Activated naive CD4-positive, alpha-beta T cell treated with anti-CD3 and anti-CD28 coated beads, Interleukin-2, amount 50 U/mL, for 16 hours (primary cell): ENCODE measurements at regions not wholly inside any gene's neighbourhood (a gene's known extent, or its start where the extent isn't known, plus 50 kb on each side); places are given as distances from the start of the nearest gene placed in this dataset.
"Not testable (repeated sequence)": the region's sequence is repeated elsewhere in the genome, so short reads cannot be mapped to it uniquely, and the experiment has no call there.

Source experiments
- DNase-seq: peaks from one replicate; pipeline ENCODE4 v3.0.0-alpha.2; 2020

DNA sequence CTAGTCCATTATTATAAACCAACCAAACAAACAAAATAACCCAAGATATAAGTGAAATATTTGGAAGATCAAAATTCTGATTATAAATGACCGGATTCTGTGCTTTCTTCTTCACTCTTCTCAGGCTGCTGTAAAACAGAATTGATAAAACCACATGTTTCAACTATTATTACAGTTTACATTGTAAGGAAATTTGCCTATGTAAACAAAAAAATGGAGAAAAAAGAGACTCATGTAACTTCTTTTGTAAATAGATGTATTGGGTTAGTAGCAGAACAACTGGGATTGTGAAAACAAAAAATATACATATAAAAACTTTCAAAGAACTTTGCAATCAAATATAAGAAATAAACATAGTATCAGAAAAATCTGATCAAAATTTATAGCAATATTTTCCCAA is 295.2 kb upstream of the CCDC179 start:
- DNase-seq = no peak

DNA sequence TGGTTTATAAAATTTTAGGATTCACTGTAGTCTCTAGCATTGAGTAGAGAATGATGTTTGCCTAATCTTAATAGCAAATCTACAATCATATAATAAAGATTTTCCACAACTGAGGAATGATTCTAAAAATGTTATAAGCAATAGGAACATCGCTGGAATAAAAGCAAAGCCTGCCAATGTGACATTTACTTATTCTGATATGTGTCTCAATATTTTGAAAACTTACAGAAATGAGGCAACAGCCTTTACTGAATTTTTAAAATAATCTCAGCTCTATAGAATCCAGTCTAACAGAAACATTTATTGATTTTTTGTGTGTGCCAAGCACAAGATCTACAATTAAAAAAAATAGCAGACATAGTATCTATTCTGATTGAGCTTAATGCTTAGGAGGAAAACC is 303.7 kb upstream of the CCDC179 start:
- DNase-seq = no peak

DNA sequence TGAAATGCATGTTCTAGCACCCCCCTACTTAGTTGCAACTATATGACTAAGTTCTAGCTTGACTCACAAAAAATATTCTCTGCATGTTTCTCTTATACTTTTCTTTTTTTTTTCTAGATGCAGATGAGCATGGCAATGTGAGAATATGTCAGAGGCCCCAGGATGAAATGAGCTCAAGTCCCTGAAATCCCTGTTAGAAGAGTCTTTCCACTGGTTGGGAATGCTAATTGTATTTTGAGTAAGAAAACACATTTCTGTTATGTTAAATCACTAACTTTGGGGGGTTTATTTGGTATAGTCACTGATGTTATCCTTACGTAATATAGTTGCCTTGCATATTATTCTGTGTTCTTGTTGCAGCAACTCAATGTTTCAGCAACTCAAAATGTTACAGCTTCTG is 306.1 kb upstream of the CCDC179 start:
- no peak for DNase-seq

DNA sequence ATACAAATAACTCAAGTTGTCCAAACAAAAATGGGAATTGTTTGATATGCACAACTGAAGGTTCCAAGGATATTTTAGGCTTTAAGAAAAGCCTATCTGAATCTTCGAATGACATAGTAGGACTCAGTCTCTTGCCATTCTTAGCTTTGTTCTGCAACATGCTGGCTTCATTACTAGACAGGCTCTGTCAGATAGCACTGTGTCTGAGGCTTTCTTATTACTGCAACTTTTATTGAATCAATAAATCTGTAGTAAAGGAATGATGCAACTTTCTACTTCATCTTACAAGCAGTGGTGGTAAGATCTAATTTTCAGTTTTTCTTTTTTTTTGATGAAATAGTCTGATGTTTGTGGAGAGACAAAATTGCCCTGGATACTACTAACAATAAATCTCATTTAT is 319.3 kb upstream of the CCDC179 start:
- no peak for DNase-seq

DNA sequence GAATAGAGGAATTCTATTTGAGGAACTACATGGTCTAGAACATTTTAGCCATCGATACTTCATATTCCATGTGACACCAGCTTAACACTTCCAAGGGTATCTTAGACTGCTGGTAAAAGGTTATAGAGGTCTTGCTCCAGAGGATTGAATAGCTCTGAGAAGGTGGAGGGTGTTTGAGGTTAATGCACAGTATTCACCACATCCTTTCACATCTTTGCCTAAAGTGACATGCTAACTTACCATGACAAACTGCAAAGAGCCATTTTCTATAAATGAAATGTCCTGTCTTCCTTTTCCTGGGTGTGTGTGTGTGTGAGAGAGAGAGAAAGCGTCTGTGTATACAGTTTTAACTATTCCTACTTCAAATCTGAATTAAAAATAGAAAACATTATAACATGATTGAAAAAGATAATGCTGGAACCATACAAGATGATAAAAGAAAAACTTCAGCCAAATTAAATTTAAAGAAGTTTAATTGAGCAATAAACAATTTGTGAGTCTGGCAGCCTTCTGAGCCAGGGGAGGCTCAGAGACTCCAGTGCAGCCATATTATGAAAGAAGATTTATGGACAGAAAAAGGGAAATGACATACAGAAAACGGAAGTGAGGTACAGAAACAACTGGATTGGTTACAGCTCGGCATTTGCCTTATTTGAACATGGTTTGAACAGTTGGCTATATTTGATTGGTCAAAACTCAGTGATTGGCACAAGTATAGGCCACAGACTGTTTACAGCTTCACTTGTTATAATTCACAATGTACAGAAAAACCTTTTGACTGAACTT is 320.9 kb upstream of the CCDC179 start:
- DNase-seq = no peak

DNA sequence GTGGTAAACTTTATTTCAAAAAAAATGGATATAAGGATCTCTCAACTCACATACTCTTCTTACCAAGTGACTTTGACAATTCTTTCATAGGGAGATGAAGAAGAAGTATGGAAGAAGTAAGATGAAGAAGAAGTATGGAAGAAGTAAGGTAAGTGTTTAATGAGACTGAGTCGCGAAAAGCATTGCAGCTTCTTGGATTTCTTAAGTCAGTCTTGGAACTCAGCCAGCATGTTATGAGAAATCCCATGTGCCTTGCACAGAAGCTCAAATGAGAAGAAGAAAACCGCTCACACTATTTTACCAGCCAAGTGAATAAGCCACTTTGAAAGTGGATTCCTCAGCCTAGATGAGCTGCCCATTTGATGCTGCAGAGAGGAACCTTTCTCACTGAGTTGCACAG is 332.0 kb upstream of the CCDC179 start:
- DNase-seq = no peak

DNA sequence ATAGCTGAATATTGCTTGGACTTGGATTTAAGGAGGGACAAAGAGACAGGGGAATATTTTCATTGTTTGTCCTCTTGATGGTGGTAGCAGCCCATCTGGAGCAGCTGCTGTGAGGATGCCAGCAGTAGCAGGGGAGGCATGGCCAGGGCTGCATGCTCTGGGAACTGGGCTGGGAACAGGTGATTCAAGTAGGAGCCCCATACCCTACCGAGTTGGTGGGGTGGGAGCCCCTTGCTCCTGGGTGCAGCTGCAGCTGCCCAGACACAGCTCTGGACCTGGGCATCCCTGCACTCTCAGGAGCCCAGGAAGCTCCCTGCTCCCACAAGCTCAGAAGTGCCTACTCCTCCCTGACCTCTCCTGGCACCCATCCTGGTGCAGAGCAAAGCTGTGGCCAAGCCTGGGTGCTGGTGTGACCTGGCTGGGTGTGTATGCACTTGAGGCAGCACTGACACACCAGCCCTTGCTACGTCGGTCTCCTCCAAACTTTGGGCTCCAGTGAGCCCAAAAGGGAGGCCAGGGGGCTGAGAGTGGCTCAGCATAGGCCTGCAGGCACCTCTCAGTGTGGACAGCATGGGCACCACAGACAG is 341.8 kb upstream of the CCDC179 start:
- DNase-seq = no peak

DNA sequence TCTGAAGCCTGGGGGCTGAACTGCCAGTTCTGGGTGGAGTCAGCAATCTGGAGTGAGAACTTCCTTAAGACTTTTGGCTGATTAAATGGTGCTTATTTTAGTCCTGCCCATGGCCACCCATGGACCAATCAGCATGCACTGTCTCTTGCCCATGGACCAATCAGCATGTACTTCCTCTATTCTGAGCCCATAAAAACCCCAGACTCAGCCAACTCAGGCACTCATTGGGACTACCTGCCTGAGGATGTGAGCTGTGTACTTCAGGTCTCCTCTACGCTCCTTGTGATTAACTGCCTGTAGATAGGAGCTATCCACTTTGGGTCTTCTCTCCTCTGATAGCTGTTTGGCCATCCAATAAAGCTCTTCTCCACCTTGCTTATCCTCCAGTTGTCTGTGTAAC is 342.3 kb upstream of the CCDC179 start:
- DNase-seq = no peak

DNA sequence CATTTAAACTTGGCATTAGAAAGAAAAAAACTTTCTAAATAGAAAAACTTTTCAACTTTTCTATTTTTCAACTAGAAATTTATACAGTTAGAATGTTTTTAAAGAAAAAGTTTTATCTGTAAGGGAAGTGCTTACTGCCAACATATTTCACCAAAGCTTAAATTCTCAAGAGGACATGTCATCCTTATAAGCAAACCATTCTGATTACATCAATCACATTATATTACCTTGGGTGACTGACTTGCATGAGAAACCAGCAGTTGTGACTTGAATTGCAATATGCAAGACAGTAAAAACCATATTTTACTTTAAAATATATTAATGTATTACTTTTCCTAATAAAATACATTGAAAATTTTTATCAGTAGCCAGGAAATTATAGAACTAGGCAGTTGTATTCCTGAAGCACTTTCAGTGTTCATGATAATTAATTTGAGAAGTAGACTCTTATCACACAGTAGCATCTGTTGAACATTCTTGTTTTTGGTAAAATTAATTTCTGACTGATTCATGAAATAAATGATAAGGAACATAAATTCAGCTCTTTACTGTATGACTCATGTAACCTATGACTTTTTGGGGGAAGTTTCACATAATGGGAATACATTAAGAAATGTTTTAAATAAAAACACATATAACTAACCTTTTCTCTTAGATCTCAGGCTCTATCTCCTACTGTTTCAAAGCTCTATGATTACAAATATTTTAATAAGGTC is 345.0 kb upstream of the CCDC179 start:
- no peak for DNase-seq

DNA sequence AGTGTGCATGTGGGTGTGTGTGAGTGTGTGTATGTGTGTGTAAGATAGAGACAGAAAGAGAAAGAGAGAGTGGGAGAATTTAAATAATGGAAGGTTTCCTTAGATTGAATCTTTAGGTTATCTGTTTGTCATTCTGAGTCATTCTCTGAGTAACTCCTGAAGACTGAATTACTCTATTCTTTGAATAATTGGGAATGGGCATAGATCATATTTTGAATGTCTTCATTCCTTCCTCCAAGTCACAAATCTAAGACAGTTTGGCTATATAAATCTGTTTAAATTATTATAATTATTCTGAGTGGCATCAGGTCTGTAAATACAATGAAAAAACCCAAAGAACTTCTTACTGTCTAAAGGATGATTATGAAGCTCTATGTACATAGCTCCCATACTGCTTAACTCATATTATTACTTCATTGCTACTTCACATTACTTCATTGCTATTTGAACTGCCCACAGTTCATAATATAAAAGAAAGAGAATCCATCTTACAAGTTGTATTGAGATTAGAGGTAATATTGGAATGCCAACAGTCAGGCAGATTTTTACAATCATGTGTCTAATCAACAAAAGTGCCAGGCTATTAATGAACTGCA is 346.6 kb upstream of the CCDC179 start:
- DNase-seq = no peak

DNA sequence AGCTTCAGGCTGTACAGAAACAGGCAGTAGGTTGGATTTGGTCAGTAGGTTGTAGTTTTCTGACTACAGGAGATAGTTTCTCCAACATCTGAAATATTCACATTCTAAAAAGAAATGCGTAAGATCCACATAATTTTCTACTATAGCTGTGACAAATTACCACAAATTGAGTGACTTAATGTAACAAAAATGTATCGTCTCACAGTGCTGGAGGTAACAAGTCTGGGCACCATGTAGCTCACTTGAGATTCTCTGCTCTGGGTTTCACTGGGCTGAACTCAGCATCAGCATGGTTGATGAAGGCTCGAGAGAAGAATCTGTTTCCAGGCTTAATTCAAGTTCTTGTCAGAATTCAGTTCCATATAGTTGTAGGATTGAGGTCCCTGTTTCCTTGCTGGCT is 350.9 kb upstream of the CCDC179 start:
- DNase-seq = no peak

DNA sequence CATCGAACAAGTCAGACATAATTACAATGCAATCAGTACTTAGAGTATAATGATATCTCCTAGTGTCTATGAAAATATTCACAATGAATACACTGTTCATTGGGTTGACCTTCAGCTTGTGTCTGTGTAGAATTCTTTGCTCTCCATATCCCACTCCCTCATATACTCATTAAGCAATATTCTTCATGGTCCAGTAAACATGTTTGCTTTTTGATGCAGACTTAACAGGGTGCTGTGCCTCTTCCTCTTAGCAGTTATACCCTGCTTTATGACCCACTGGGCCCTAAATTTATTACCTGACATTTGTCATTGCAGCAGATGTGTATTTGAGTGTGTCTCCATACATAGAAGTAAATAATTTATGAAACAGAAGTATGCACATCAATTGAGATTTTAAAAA is 352.5 kb upstream of the CCDC179 start:
- DNase-seq = no peak

DNA sequence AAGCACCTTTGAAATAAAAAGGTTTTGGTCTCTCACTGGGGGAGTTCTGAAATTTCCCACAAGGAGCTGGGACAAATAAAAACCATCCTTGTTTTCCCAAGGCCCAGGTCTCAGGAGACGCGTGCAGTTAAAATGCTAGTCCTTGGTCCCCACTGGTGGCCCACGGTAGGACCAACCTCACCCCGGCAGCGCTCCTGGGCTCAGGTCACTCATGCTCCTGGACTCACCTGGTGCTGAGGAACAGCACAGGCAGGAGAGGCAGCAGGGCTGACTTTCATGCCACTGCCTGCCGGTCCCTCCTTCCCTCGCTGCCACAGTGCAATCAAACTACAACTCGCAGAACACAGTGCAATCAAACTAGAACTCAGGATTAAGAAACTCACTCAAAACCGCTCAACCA is 356.8 kb upstream of the CCDC179 start:
- DNase-seq = no peak

DNA sequence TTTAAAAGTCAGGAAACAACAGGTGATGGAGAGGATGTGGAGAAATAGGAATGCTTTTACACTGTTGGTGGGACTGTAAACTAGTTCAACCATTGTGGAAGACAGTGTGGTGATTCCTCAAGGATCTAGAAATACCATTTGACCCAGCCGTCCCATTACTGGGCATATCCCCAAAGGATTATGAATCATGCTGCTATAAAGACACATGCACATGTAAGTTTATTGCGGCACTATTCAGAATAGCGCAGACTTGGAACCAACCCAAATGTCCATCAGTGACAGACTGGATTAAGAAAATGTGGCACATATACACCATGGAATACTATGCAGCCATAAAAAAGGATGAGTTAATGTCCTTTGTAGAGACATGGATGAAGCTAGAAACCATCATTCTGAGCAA is 359.8 kb upstream of the CCDC179 start:
- not testable (repeated sequence) for DNase-seq

DNA sequence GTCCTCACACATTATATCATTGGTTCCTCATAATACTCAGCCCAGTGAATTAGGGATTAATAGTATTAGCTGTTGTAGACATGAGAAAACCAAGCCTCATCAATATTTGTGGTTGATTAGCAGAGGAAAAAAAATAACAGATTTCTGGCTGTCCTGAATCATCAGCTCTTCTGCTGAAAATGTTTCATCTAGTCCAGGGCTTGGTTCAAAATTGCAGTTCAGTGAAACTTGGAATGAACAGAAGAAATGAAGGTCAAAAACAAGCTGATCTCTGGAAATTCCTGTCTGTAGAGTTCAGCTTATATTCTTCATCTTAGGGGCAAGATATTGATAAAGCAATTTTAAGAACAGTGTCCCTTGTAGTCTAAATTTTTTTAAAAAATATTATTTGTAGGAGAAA is 361.1 kb upstream of the CCDC179 start:
- no peak for DNase-seq

DNA sequence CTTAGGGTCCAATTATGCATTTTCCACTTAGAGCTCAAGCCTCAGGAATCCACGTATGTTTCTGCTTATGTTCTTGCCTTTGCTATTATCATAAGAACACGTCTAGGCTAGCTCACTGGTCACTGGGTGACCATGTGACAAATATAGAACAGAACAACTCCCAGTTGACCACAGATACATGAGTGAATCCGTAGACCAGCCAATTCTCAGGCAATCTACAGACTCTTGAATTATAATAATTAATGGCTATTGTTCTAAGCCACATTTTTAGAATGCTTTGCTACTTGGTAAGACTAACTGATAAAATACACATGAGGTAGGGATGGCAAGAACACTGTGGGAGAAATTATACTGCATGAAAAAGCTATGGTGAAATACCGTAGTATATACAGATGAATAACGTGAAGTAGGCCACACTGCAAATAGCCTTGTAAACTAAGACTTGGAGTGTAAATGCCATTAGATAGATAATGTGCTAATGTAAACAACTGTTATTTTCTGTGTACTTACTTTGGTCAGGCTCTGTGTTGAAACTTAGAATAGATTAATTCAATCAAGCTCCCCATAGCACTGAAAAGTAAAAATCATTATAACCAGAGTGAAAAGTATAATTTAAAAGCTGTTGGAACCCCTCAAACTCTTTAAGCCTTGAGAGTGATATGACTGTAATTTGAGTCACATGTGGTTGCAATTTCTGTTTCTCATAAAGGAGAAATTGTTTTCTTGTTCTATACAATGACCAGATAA is 366.2 kb upstream of the CCDC179 start:
- no peak for DNase-seq

DNA sequence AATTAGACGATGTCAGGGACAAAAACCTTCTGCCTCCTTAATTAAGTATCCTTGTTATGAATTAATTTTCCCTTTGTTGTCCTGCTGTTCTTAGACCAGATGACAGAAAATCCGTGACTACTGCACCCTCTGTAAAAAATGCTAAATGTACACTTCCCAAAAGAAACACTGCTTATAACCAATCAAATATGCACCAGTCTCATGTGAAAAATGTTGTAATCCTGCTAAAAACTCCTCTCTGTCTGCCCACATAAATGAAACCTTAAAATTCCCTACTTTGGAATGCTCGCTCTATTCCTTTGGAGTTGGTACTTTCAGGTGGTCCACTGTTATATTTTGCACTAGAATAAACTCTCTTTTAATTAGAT is 366.8 kb upstream of the CCDC179 start:
- DNase-seq = no peak

DNA sequence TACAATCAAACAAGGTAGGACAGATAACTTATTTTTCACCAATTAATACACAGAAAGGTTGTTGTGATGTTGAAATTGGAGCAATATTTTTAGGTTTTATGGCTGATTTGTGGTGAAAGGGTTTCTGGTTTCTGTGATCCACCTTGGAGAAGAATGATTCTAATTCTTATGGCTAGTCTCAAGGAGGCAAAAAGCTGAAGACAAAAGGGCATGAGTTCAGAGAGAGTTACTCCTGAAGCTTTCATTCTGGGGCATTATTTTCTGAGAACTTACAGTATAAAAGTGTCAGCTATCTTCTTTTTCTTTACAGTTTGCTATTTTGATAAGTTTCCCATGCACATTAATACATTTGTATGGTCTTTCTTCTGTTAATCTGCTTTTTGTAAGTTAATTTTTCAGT is 372.4 kb upstream of the CCDC179 start:
- DNase-seq = no peak

DNA sequence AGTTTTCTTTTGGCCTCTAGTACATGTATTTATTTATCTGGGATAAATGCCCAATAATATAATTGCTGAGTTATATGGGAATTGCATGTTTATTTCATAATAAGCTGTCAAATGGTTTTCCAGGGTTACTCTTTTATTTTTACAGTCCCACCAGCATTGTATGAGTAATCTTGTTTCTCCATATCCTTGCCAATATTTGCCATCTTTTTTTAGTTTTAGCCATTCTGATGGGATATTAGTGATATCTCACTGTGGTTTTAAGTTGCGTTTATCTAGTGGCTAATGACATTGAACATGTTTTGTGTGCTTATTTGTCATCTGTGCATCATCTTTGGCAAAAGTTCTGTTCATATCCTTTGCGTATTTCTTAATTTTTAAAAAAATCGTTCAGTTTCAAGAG is 372.8 kb upstream of the CCDC179 start:
- no peak for DNase-seq

DNA sequence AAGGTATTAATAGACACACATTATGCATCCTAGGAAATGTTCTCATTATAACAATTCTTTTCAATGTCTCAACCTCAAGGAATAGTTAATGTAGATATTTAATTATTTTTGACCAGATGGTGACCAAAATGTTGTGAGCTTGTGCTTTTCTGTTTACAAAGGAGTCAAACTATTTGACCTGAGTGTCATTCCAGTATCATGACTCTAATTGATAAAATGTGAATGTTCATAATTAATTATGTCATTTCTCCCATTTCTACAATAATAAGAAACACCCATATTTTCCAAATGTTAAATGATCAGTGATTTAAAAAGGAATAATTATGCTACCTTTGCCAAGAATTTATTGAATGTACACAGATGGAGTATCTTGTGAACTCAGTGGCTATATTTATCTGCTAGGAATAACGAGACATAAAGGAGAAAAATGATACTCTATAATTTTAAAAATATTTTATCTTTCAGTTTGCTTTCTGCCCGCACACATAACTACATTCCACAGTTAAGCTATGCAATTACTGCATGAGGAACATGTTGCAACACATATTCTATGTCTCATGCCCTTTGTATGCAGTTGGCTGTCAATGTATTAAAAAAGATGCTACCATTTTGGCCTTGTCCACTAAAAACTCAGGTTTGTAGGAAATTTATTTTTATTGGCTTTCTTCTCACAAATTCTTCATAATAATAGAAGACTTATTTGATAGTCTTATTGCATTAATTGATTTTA is 376.7 kb upstream of the CCDC179 start:
- no peak for DNase-seq

DNA sequence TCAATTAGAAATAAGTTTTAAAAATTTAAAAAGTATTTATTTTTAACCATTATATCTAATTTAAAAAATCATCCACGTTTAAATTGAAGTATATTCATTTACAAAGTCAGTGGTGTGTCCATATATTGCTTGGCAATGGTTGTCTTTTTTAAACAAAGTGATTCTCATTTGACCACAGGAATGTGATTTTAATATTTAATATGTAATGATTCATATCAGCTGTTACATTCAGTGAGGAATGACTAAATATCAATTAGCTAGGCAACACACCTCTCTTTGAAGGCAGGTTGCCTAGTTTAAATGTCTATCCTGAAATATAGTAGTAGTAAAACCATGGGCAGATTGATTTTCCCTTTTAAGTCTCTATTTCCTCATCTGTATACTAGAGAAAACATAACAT is 392.2 kb upstream of the CCDC179 start:
- DNase-seq = no peak

DNA sequence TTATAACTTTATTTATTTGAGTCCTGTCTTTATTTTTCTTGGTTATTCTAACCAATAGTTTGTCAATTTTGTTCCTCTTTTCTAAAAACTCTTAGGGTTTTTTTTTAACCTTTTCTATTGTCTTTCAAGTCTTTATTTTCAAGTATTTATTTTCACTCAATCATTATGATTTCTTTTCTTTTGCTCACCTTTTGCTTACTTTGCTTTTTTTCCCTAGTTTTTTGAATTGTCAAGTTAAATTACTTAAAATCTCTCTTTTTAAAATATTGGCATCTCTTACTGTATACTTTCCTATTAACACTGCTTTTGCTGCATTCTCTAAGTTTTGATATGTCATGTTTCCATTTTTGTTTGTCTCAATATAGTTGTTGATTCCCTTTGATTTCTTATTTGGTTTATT is 396.8 kb upstream of the CCDC179 start:
- no peak for DNase-seq

DNA sequence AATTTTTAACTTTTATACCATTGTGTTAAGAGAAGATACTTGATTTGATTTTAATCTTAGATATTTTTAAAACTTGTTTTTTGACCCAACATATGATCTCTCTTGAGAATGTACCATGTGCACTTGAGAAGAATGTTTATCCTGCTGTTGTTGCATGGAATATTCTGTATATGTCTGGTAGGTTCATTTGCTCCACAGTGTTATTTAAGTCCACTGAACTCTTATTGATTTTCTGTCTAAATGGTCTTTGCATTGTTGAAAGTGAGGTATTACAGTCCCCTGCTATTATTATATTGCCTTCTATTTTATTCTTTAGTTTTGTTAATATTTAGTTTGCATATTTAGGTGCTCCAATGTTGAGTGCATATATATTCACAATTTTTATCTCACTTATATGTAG is 397.3 kb upstream of the CCDC179 start:
- no peak for DNase-seq
